Uterus (tissue), 3 donors: ENCODE measurements at regions not wholly inside any gene's neighbourhood (a gene's known extent, or its start where the extent isn't known, plus 50 kb on each side); places are given as distances from the start of the nearest gene placed in this dataset.

Experiments used
- DNase-seq, 2 donors: peaks; one replicate each; pipeline ENCODE4 v3.0.0-alpha.2; 2019 to 2020
- H3K27ac ChIP-seq, 2 donors: fragments of 200-600 bp; sonication (generic); 1 replicate in 1 of 2; 2 replicates in 1 of 2; pipeline ENCODE4 v1.5.1; 2016 to 2018
- H3K27me3 ChIP-seq, 2 donors: fragments of 200-600 bp; sonication (generic); one replicate each; pipeline ENCODE4 v1.5.1; 2018 to 2019; ENCODE audit warnings: control low read depth in 1 of 2
- H3K36me3 ChIP-seq, 2 donors: fragments of 200-600 bp; sonication (generic); one replicate each; pipeline ENCODE4 v1.5.1; 2019; ENCODE audit warnings: control low read depth in 1 of 2
- H3K4me1 ChIP-seq, 2 donors: fragments of 200-600 bp; sonication (generic); one replicate each; pipeline ENCODE4 v1.5.1; 2018 to 2019; ENCODE audit warnings: control low read depth in 1 of 2
- H3K4me3 ChIP-seq, 2 donors: fragments of 200-600 bp; sonication (generic); 1 replicate in 1 of 2; 2 replicates in 1 of 2; pipeline ENCODE4 v1.5.1; 2018 to 2019; ENCODE audit warnings: mild to moderate bottlenecking in 1 of 2
- H3K9me3 ChIP-seq, 2 donors: fragments of 200-600 bp; sonication (generic); one replicate each; pipeline ENCODE4 v1.5.1; 2019; ENCODE audit warnings: control low read depth in 1 of 2
- POLR2A ChIP-seq, 2 donors: fragments of 450-650 bp; IDR thresholded peaks; one replicate each; pipeline ENCODE4 v1.6.1; 2016; ENCODE audit warnings: antibody characterized with exemption in 2 of 2, mild to moderate bottlenecking in 1 of 2, moderate library complexity in 1 of 2
- intact Hi-C: fragments of 100-400 bp; cut with DNase I; formaldehyde crosslinking; loops from one replicate; pipeline ENCODE4 v1.15.1; 2023; ENCODE audit warnings: low total_unique reads
- TF ChIP-seq, protein P1 (sequence below), 4 experiments: fragments of 200-600 bp in 2 of 4; fragments of 450-650 bp in 2 of 4; sonication (generic) in 2 of 4; IDR thresholded peaks; one replicate each; pipeline ENCODE4 v1.5.1; 2016 to 2019; ENCODE audit warnings: antibody characterized with exemption in 4 of 4, mild to moderate bottlenecking in 2 of 4, moderate library complexity in 1 of 4
- donor health status: DM: yes; HTN: yes; CAD: no.

- TF ChIP-seq, protein P1, sequence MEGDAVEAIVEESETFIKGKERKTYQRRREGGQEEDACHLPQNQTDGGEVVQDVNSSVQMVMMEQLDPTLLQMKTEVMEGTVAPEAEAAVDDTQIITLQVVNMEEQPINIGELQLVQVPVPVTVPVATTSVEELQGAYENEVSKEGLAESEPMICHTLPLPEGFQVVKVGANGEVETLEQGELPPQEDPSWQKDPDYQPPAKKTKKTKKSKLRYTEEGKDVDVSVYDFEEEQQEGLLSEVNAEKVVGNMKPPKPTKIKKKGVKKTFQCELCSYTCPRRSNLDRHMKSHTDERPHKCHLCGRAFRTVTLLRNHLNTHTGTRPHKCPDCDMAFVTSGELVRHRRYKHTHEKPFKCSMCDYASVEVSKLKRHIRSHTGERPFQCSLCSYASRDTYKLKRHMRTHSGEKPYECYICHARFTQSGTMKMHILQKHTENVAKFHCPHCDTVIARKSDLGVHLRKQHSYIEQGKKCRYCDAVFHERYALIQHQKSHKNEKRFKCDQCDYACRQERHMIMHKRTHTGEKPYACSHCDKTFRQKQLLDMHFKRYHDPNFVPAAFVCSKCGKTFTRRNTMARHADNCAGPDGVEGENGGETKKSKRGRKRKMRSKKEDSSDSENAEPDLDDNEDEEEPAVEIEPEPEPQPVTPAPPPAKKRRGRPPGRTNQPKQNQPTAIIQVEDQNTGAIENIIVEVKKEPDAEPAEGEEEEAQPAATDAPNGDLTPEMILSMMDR (IDR thresholded peaks at IDR 0.05), result no peak
- no peak for TF ChIP-seq POLR2A (IDR thresholded peaks at IDR 0.05)
- DNase-seq, result no peak
- Histone ChIP-seq H3K4me3 (no peak overlapping the region), H3K27me3 (no peaks in the 10 kb centered on the region), H3K36me3 (no peaks in the 10 kb centered on the region), H3K9me3 (no peaks in the 10 kb centered on the region), H3K27ac (no peak overlapping the region), H3K4me1 (peaks cover 6 to 12% of the 10 kb centered on the region in 2 donors)
- intact Hi-C loops, result no loop called here
Measured at GRCh38 chr19:46954502-46954992, 65.1 kb upstream of the NPAS1 start.

DNA sequence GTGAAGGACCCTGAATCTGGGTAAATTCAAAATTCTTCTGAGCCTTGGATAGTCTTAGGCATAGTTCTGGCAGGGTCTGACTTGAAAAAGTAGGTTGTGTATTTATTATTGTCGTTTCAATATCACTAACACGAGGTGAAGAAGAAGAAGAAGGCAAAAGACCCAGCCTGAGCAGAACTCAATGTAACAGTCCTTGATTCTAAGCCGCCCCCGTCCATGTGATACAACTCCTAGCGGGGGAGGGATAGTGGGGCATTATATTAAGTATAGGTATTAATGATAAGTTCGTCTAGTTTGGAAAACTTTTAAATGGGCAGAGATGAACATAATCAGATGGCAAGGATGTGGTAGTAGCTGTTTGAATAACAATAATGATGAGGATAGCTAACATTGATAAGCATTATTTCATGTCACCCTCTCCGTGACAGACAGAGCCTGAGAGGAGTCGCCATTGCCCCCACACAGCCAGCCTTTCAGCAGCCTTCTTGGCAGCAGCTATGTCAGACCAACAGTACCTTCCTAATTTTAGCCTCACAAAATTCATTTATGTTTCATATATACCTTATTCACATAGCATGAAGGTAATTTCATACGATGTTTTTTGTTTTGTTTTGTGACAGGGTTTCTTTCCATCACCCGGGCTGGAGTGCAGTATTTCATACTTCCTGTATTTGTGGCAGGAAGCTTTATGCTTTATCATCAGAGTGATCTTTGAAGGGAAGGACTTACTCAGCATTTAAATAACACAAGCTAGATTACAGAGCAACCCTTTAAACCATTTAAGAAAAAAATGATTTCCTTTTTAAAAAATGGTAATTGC is 64.4 kb upstream of the NPAS1 start:
- TF ChIP-seq, protein P1 (IDR thresholded peaks at IDR 0.05), result no peak
- no peak for TF ChIP-seq POLR2A (IDR thresholded peaks at IDR 0.05)
- Histone ChIP-seq H3K27ac (no peak overlapping the region), H3K4me1 (peaks cover 6 to 12% of the 10 kb centered on the region in 2 donors), H3K36me3 (no peaks in the 10 kb centered on the region), H3K4me3 (no peak overlapping the region), H3K9me3 (no peaks in the 10 kb centered on the region), H3K27me3 (no peaks in the 10 kb centered on the region)
- intact Hi-C loops, result no loop called here
- DNase-seq, result no peak

DNA sequence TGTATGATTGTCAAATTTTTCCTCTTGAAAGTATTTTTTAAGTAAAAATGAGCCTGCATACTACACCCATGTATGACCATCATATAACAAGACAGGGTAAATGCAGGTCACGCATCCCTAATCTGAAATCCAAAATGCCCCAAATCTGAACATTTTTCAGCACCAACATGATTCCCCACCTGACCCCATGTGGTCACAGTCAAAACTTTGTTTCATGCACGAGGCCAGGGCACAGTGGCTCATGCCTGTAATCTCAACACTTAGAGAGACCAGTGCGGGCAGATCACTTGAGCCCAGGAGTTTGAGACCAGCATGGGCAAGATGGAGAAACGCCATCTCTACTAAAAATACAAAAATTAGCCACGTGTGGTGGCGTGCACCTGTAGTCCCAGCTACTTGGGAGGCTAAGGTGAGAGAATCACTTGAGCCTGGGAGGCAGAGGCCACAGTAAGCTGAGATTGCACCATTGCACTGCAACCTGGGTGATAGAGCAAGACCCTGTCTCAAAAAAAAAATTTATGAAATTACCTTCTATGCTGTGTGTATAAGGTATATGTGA is 63.7 kb upstream of the NPAS1 start:
- intact Hi-C loops, result no loop called here
- TF ChIP-seq, protein P1 (IDR thresholded peaks at IDR 0.05), result no peak
- TF ChIP-seq POLR2A (IDR thresholded peaks at IDR 0.05), result no peak
- no peak for DNase-seq
- Histone ChIP-seq H3K36me3 (no peaks in the 10 kb centered on the region), H3K4me1 (peaks cover 6 to 9% of the 10 kb centered on the region in 2 donors), H3K27ac (no peak overlapping the region), H3K4me3 (no peak overlapping the region), H3K9me3 (no peaks in the 10 kb centered on the region), H3K27me3 (no peaks in the 10 kb centered on the region)

GRCh38 chr19:46958532-46958931 is 61.1 kb upstream of the NPAS1 start:
- no peak overlapping the region for H3K4me3 ChIP-seq
- no peak for DNase-seq
- peaks cover 0 to 2% of the 10 kb centered on the region in 2 donors for H3K4me1 ChIP-seq
- TF ChIP-seq, protein P1 (IDR thresholded peaks at IDR 0.05), result no peak
- TF ChIP-seq POLR2A (IDR thresholded peaks at IDR 0.05), result no peak
- no peaks in the 10 kb centered on the region for H3K36me3 ChIP-seq
- no peaks in the 10 kb centered on the region for H3K9me3 ChIP-seq
- H3K27me3 ChIP-seq, result no peaks in the 10 kb centered on the region
- intact Hi-C loops, result no loop called here
- H3K27ac ChIP-seq, result no peak overlapping the region

GRCh38 chr19:46959894-46960556 is 59.6 kb upstream of the NPAS1 start:
- H3K36me3 ChIP-seq, result no peaks in the 10 kb centered on the region
- H3K27ac ChIP-seq, result no peak overlapping the region
- DNase-seq, result no peak
- TF ChIP-seq POLR2A (IDR thresholded peaks at IDR 0.05), result no peak
- TF ChIP-seq, protein P1 (IDR thresholded peaks at IDR 0.05), result no peak
- H3K27me3 ChIP-seq, result no peaks in the 10 kb centered on the region
- H3K4me3 ChIP-seq, result no peak overlapping the region
- H3K9me3 ChIP-seq, result no peaks in the 10 kb centered on the region
- H3K4me1 ChIP-seq, result peaks cover 0 to 4% of the 10 kb centered on the region in 2 donors
- intact Hi-C loops, result no loop called here
